Right ventricle myocardium superior (tissue), 1 donor: ENCODE measurements at regions not wholly inside any gene's neighbourhood (a gene's known extent, or its start where the extent isn't known, plus 50 kb on each side); places are given as distances from the start of the nearest gene placed in this dataset.
"Not testable (repeated sequence)": the region's sequence is repeated elsewhere in the genome, so short reads cannot be mapped to it uniquely, and the experiment has no call there.

ENCODE experiments used
- ATAC-seq: fragments of 200-7000 bp; cut with Tn5 transposase; one replicate; pipeline ENCODE4 v1.9.1; 2020; ENCODE audit warnings: mild to moderate bottlenecking; ENCODE audit not compliant: poor library complexity
- DNase-seq: peaks from one replicate; pipeline ENCODE4 v3.0.0-alpha.2; 2020
- intact Hi-C: fragments of 100-400 bp; cut with DNase I; formaldehyde crosslinking; loops from one replicate; pipeline ENCODE4 v1.11.2; 2022
- donor health status: DM: no; HTN: yes; CAD: no; lungs with severe emphysema.

- intact Hi-C loops: no loop called here
- no peak for ATAC-seq
- no peak for DNase-seq
Observed at GRCh38 chr20:39736434-39737327, 774.5 kb downstream of the DHX35 start.

GRCh38 chr20:39725513-39725912 is 763.4 kb downstream of the DHX35 start:
- intact Hi-C loops, DNase-seq, ATAC-seq: not testable (repeated sequence)

GRCh38 chr20:39719293-39719692 is 757.1 kb downstream of the DHX35 start:
- ATAC-seq: no peak
- intact Hi-C loops: no loop called here
- no peak for DNase-seq

GRCh38 chr20:39717936-39718335 is 755.8 kb downstream of the DHX35 start:
- DNase-seq (no peak), ATAC-seq (no peak)
- intact Hi-C loops: no loop called here

GRCh38 chr20:39716796-39717341 is 754.7 kb downstream of the DHX35 start:
- intact Hi-C loops: no loop called here
- ATAC-seq: no peak
- DNase-seq: no peak

- intact Hi-C loops: no loop called here
- ATAC-seq (no peak), DNase-seq (no peak)
Observed at GRCh38 chr20:39713076-39713840, 751.1 kb downstream of the DHX35 start.

- DNase-seq (peak; percentile 63), ATAC-seq (no peak)
- intact Hi-C loops: no loop called here
Observed at GRCh38 chr20:39706184-39706663, 744.1 kb downstream of the DHX35 start.

- no peak for DNase-seq
- intact Hi-C loops: no loop called here
- ATAC-seq: no peak
Observed at GRCh38 chr20:39705032-39705431, 742.9 kb downstream of the DHX35 start.

- DNase-seq, intact Hi-C loops: not testable (repeated sequence)
Observed at GRCh38 chr20:39703357-39703756, 741.2 kb downstream of the DHX35 start.

GRCh38 chr20:39702701-39703349 is 740.7 kb downstream of the DHX35 start:
- no peak for DNase-seq
- no peak for ATAC-seq
- intact Hi-C loops: no loop called here

More at GRCh38 chr20:39703357-39703756, 741.2 kb downstream of the DHX35 start:
- not testable (repeated sequence) for ATAC-seq

- ATAC-seq: no peak
- no peak for DNase-seq
- intact Hi-C loops: no loop called here
Observed at GRCh38 chr20:39700528-39700927, 738.4 kb downstream of the DHX35 start.

GRCh38 chr20:39699166-39699725 is 737.1 kb downstream of the DHX35 start:
- ATAC-seq (peak; percentile 36), DNase-seq (no peak)
- intact Hi-C loops: no loop called here

GRCh38 chr20:39698752-39699151 is 736.6 kb downstream of the DHX35 start:
- ATAC-seq (no peak), DNase-seq (no peak)
- intact Hi-C loops: no loop called here

- DNase-seq: no peak
- intact Hi-C loops: no loop called here
- ATAC-seq: no peak
Observed at GRCh38 chr20:39691151-39691862, 729.2 kb downstream of the DHX35 start.

GRCh38 chr20:39676857-39677391 is 714.8 kb downstream of the DHX35 start:
- ATAC-seq (no peak), DNase-seq (no peak)
- intact Hi-C loops: no loop called here

- intact Hi-C loops: no loop called here
- no peak for ATAC-seq
- no peak for DNase-seq
Observed at GRCh38 chr20:39676241-39676640, 714.1 kb downstream of the DHX35 start.

- DNase-seq: no peak
- intact Hi-C loops: no loop called here
- no peak for ATAC-seq
Observed at GRCh38 chr20:39674842-39675241, 712.7 kb downstream of the DHX35 start.

- DNase-seq: no peak
- intact Hi-C loops: no loop called here
- no peak for ATAC-seq
Observed at GRCh38 chr20:39670988-39671387, 708.8 kb downstream of the DHX35 start.
